B cell (primary cell): ENCODE measurements at regions not wholly inside any gene's neighbourhood (a gene's known extent, or its start where the extent isn't known, plus 50 kb on each side); places are given as distances from the start of the nearest gene placed in this dataset.

Experiments used
- EZH2 ChIP-seq: IDR thresholded peaks from 2 replicates; pipeline ENCODE4 v1.6.1; 2012; ENCODE audit warnings: borderline replicate concordance, low read depth, mild to moderate bottlenecking, moderate library complexity, low read length; ENCODE audit not compliant: insufficient read depth, poor library complexity, severe bottlenecking
- TF ChIP-seq, protein P1 (sequence below): fragments of 200-600 bp; IDR thresholded peaks from one replicate; pipeline ENCODE4 v1.8.0; 2022; ENCODE audit warnings: antibody characterized with exemption, mild to moderate bottlenecking

DNA sequence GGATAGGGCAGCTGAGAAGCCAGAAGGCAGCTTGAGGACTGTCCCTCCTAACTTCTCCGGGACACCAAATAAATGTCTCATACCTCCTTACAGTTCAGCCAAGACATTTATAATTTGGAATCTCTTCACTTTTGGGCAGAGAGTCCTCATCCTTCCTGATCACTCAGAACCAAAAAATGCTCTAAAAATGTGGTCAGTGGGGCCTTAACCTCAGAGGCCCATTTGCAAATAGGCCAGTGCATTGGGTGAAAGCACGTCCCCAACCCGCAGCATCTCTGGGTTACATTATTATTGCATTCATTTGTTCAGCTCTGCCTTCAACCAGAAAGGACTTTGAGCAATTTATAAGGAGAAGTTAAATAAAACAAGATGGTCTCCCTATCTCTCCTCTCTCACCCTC, 112.4 kb upstream of the IRX3 start:
- TF ChIP-seq EZH2 = no peak
- TF ChIP-seq, protein P1, sequence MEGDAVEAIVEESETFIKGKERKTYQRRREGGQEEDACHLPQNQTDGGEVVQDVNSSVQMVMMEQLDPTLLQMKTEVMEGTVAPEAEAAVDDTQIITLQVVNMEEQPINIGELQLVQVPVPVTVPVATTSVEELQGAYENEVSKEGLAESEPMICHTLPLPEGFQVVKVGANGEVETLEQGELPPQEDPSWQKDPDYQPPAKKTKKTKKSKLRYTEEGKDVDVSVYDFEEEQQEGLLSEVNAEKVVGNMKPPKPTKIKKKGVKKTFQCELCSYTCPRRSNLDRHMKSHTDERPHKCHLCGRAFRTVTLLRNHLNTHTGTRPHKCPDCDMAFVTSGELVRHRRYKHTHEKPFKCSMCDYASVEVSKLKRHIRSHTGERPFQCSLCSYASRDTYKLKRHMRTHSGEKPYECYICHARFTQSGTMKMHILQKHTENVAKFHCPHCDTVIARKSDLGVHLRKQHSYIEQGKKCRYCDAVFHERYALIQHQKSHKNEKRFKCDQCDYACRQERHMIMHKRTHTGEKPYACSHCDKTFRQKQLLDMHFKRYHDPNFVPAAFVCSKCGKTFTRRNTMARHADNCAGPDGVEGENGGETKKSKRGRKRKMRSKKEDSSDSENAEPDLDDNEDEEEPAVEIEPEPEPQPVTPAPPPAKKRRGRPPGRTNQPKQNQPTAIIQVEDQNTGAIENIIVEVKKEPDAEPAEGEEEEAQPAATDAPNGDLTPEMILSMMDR = no peak
